ENCODE measurements at regions not wholly inside any gene's neighbourhood (a gene's known extent, or its start where the extent isn't known, plus 50 kb on each side); places are given as distances from the start of the nearest gene placed in this dataset.

GRCh38 chr9:101791533-101791932 is 53.1 kb upstream of the GRIN3A start:
- no peaks in the 10 kb centered on the region for H4K20me1 ChIP-seq (ENCODE audit: insufficient read depth)
- 0 out of 4 replicates have a peak overlapping the region, but pooled peaks of 1 of the 2 experiments have one; percentile 21 for H3K4me3 ChIP-seq (ENCODE audit: low read depth in 2 of 2, low read length in 1 of 2)
- no peaks in the 10 kb centered on the region for H3K9me3 ChIP-seq
- no peaks in the 10 kb centered on the region for H3K36me3 ChIP-seq (replicated peaks in 1 of 2; ENCODE audit: control insufficient read depth in 1 of 2, insufficient read depth in 2 of 2, low read length in 1 of 2)
- WGBS (ENCODE audit: low lambda C conversion rate) = 18% methylated on average over 6 of the region's 6 CpGs
- CTCF ChIA-PET = interaction anchor here (0.6 to 1.4 kb wide), 6 partner anchors 9 to 845 kb away, joined by 3 to 6 read pairs (median 3); no protein-coding TSS in a partner anchor
- H3K9ac ChIP-seq = no peak overlapping the region
- H3K27me3 ChIP-seq (ENCODE audit: insufficient read depth) = no peaks in the 10 kb centered on the region
- H3K4me1 ChIP-seq (ENCODE audit: control insufficient read depth in 1 of 2, insufficient read depth in 2 of 2, low read depth in 1 of 2, low read length in 1 of 2) = no peaks in the 10 kb centered on the region
- no peak overlapping the region for H3K27ac ChIP-seq (ENCODE audit: low read depth in 2 of 2, low read length in 1 of 2)
- TF ChIP-seq FOXJ3 (CRISPR knock-in tag; IDR thresholded peaks at IDR 0.05) = no peak
- no peak for TF ChIP-seq REST (IDR thresholded peaks at IDR 0.05; ENCODE audit: low read depth, low read length)
- TF ChIP-seq USF2 (IDR thresholded peaks at IDR 0.05; ENCODE audit: borderline replicate concordance, low read depth, low read length) = no peak
- no peak for TF ChIP-seq USF1 (IDR thresholded peaks at IDR 0.05; ENCODE audit: borderline replicate concordance, low read depth)
- no peak for TF ChIP-seq GATA2 (CRISPR knock-in tag; IDR thresholded peaks at IDR 0.05)
- TF ChIP-seq EZH2phosphoT487 (IDR thresholded peaks at IDR 0.05; ENCODE audit: borderline replicate concordance, low read depth) = no peak
- no peak for TF ChIP-seq MXI1 (IDR thresholded peaks at IDR 0.05; ENCODE audit: low read depth, low read length)
- no peak for TF ChIP-seq RFX5 (IDR thresholded peaks at IDR 0.05; ENCODE audit: low read length)
- no peak for TF ChIP-seq FOSL2 (IDR thresholded peaks at IDR 0.05; ENCODE audit: borderline replicate concordance, low read depth)
- TF ChIP-seq MEF2A (IDR thresholded peaks at IDR 0.05; ENCODE audit: borderline replicate concordance, low read depth) = no peak
- no peak for TF ChIP-seq TAF1 (IDR thresholded peaks at IDR 0.05; ENCODE audit: borderline replicate concordance, low read depth, low read length)
- no peak for TF ChIP-seq CHD2 (IDR thresholded peaks at IDR 0.05; ENCODE audit: low read length, partially characterized antibody)
- no peak for TF ChIP-seq TEAD4 (IDR thresholded peaks at IDR 0.05; ENCODE audit: borderline replicate concordance, insufficient read depth)
- TF ChIP-seq TCF12 (IDR thresholded peaks at IDR 0.05) = no peak
- TF ChIP-seq RXRA (IDR thresholded peaks at IDR 0.05; ENCODE audit: borderline replicate concordance, low read depth) = no peak
- TF ChIP-seq FOXM1 (IDR thresholded peaks at IDR 0.05; ENCODE audit: low read depth) = no peak
- TF ChIP-seq POLR2AphosphoS5 (IDR thresholded peaks at IDR 0.05; ENCODE audit: low read depth, low read length) = no peak
- TF ChIP-seq RCOR1 (IDR thresholded peaks at IDR 0.05; ENCODE audit: low read length) = no peak
- TF ChIP-seq SIN3A (IDR thresholded peaks at IDR 0.05; ENCODE audit: borderline replicate concordance, low read depth, low read length) = no peak
- no peak for TF ChIP-seq RAD21 (IDR thresholded peaks at IDR 0.05; ENCODE audit: low read length)
- no peaks in the 10 kb centered on the region for H3F3A ChIP-seq (replicated peaks; ENCODE audit: insufficient read depth)
- no peak for DNase-seq
- H3K79me2 ChIP-seq (ENCODE audit: insufficient read depth) = no peaks in the 10 kb centered on the region
- no peak overlapping the region for H3K4me2 ChIP-seq
- H3K9me2 ChIP-seq = no peaks in the 10 kb centered on the region
- no peak overlapping the region for H2AFZ ChIP-seq (ENCODE audit: low read depth)
- POLR2A ChIA-PET = no interaction called here

Small RNA genes lying in the stretch of these regions (small RNA-seq; reads per million reads assigned to genes)
- gene RNU6-329P = 0 reads per million in 7 experiments
